ENCODE measurements at regions not wholly inside any gene's neighbourhood (a gene's known extent, or its start where the extent isn't known, plus 50 kb on each side); places are given as distances from the start of the nearest gene placed in this dataset.

GRCh38 chr1:199696225-199696624 is 331.3 kb upstream of the NR5A2 start:
- Histone ChIP-seq H3K4me3 (no peak overlapping the region), H3K27me3 (no peaks in the 10 kb centered on the region), H3K9me3 (no peaks in the 10 kb centered on the region), H3K4me1 (no peaks in the 10 kb centered on the region), H3K36me3 (no peaks in the 10 kb centered on the region), H3K27ac (no peak overlapping the region)
- DNase-seq, result no peak
- intact Hi-C loops (cut with DNase I; ENCODE audit: low total_unique reads), result no loop called here
- TF ChIP-seq CTCF (IDR thresholded peaks at IDR 0.05), result no peak
- TF ChIP-seq POLR2A (IDR thresholded peaks at IDR 0.05), result no peak

- H3K27ac ChIP-seq, result no peak overlapping the region
Measured at GRCh38 chr1:199698222-199698621, 329.3 kb upstream of the NR5A2 start.

GRCh38 chr1:199700551-199700950 is 327.0 kb upstream of the NR5A2 start:
- H3K27me3 ChIP-seq, result no peaks in the 10 kb centered on the region
- H3K4me3 ChIP-seq, result no peak overlapping the region
- no peak for TF ChIP-seq POLR2A (IDR thresholded peaks at IDR 0.05)
- no peak for TF ChIP-seq CTCF (IDR thresholded peaks at IDR 0.05)
- no peak for DNase-seq
- no peaks in the 10 kb centered on the region for H3K36me3 ChIP-seq
- H3K4me1 ChIP-seq, result no peaks in the 10 kb centered on the region
- H3K9me3 ChIP-seq, result no peaks in the 10 kb centered on the region
- intact Hi-C loops (cut with DNase I; ENCODE audit: low total_unique reads), result no loop called here
- H3K27ac ChIP-seq, result no peak overlapping the region

More at GRCh38 chr1:199698222-199698621, 329.3 kb upstream of the NR5A2 start:
- H3K9me3 ChIP-seq, result no peaks in the 10 kb centered on the region
- H3K4me1 ChIP-seq, result no peaks in the 10 kb centered on the region
- H3K27me3 ChIP-seq, result no peaks in the 10 kb centered on the region
- intact Hi-C loops (cut with DNase I; ENCODE audit: low total_unique reads), result no loop called here
- no peak for TF ChIP-seq POLR2A (IDR thresholded peaks at IDR 0.05)
- no peak for TF ChIP-seq CTCF (IDR thresholded peaks at IDR 0.05)
- DNase-seq, result no peak
- no peaks in the 10 kb centered on the region for H3K36me3 ChIP-seq
- no peak overlapping the region for H3K4me3 ChIP-seq

GRCh38 chr1:199701726-199702125 is 325.8 kb upstream of the NR5A2 start:
- Histone ChIP-seq H3K27me3 (no peaks in the 10 kb centered on the region), H3K36me3 (no peaks in the 10 kb centered on the region), H3K4me3 (no peak overlapping the region), H3K9me3 (no peaks in the 10 kb centered on the region), H3K27ac (no peak overlapping the region), H3K4me1 (no peaks in the 10 kb centered on the region)
- intact Hi-C loops (cut with DNase I; ENCODE audit: low total_unique reads), result no loop called here
- DNase-seq, result no peak
- TF ChIP-seq CTCF (IDR thresholded peaks at IDR 0.05) (no peak), POLR2A (IDR thresholded peaks at IDR 0.05) (no peak)

GRCh38 chr1:199704231-199704630 is 323.3 kb upstream of the NR5A2 start:
- DNase-seq, result no peak
- Histone ChIP-seq H3K27me3 (no peaks in the 10 kb centered on the region), H3K27ac (no peak overlapping the region), H3K9me3 (no peaks in the 10 kb centered on the region), H3K4me1 (no peaks in the 10 kb centered on the region), H3K36me3 (no peaks in the 10 kb centered on the region), H3K4me3 (no peak overlapping the region)
- intact Hi-C loops (cut with DNase I; ENCODE audit: low total_unique reads), result no loop called here
- no peak for TF ChIP-seq POLR2A (IDR thresholded peaks at IDR 0.05)
- no peak for TF ChIP-seq CTCF (IDR thresholded peaks at IDR 0.05)
